HG03135 (cell line): ENCODE measurements at regions not wholly inside any gene's neighbourhood (a gene's known extent, or its start where the extent isn't known, plus 50 kb on each side); places are given as distances from the start of the nearest gene placed in this dataset.

Source experiments
- ATAC-seq: cut with Tn5 transposase; IDR thresholded peaks from one replicate; pipeline ENCODE4 v1.9.1; 2021; ENCODE audit warnings: mild to moderate bottlenecking, moderate library complexity; ENCODE audit not compliant: unreplicated experiment

DNA sequence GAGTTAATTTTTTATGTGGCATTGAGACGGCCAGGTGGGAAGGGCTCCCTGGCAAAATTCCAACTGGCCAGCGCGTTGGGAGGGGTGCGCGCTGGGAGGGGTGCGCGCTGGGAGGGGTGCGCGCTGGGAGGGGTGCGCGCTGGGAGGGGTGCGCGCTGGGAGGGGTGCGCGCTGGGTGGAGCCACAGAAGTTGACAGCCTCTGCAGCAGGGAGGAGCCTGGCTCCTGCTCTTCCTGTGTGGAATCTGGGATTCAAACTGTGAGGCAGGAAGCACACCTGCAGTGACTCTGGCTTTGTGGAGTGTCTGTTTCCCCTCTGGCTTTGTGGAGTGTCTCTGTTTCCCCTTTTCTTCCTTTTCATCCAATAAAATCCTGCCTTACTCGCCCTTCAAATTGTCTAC, 147.9 kb upstream of the CBLN2 start:
- ATAC-seq: no peak

DNA sequence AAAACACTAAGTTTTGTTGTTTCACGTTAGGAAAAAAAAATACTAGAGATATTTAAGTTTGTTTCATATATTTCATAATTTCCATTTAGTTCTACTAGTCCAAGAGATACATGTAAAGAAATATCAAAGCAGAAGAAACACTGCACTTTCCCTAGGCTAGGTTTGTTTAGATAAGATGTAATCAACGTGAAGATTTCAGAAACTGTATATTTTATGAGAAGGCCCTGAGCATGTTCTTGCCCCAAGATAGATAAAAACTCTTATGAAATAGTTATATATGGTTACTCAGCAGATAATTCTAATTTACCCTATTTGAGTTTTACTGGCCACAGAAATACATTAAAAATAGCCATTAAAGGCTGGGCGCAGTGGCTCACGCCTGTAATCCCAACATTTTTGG, 143.6 kb upstream of the CBLN2 start:
- ATAC-seq: no peak

DNA sequence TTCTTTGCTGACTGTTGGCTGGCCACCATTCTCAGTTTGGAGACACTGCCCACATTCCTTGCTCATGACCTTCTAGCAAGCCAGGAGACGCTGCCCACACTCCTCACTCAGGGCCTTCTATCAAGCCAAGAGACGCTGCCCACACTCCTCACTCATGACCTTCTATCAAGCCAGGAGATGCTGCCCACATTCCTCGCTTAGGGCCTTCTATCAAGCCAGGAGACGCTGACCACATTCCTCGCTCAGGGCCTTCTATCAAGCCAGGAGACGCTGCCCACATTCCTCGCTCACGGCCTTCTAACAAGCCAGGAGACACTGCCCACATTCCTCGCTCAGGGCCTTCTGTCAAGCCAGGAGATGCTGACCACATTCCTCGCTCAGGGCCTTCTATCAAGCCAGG, 131.3 kb upstream of the CBLN2 start:
- ATAC-seq: no peak

DNA sequence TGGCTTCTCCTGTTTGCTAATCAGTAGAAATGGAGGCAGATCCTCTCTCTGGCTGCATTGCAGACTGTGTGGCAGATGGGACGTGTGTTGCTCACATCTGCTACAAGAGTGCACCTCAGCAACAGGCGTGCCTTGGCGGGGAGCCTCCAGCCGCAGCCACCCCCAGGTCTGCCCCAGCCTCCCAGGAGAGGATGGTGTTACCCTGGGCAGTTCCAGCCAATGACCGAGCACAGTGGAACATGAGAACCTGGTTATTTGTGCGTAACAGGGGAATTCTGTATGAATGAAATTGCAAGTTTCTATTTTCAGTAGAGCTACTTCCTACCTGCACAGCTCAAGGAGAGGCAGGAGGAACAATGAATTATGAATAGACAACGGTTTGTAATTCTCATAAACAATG, 130.6 kb upstream of the CBLN2 start:
- ATAC-seq: peak; percentile 78

DNA sequence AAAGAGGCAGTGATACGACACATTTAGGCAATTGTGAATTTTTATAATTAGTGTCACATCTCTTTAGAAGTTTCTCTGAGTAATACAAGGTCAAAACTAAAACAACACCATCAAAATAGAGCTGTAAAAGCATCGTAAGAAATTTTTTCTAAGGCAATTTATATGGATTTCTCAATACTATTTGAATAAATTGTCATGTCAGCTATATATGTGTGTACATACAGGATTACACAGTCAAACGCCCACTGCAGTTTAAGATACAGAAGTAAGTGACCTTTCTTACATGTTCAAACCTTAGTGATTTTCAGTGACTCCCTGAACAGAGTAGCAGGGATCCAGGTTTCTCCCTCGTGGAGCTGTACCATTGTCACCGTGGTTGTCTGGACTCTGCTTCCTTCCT, 129.1 kb upstream of the CBLN2 start:
- no peak for ATAC-seq

DNA sequence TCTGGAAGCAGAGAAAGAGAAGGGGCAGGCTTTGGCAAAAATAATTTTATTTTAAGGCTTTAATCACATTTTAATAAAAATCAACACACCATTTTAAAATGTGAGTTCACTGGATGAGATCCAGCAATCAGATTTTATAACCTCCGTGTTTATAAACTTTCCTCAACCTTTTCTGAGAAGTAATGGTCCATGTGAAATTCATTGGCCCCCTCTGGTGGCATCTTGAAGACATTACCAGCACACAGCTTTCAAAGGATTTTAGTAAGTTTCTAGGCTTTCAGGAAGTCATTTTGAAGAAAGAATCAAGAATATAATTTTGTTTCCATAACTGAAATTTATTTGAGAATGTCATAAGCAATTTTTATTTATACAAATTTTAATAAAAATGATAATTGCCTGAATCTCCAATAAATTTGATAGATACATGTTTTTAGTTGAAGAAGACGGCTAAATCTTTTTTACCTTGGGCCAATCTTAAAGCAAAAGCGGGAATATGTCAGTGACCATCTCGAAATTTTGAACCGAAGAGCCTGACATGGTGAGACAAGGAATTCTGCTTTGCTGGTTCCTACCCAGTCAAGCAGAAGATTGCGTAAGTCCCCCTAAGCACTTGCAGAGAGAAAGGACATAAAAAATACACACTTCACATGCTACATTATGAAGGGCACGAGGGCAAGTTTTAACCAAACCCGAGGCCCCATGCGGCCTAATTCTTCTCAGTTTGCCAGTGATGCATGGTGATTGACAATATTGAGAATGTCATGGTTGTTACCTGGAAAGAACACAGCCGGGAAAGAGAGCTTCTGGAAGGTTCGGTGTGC, 128.4 kb upstream of the CBLN2 start:
- peak; percentile 51 for ATAC-seq

DNA sequence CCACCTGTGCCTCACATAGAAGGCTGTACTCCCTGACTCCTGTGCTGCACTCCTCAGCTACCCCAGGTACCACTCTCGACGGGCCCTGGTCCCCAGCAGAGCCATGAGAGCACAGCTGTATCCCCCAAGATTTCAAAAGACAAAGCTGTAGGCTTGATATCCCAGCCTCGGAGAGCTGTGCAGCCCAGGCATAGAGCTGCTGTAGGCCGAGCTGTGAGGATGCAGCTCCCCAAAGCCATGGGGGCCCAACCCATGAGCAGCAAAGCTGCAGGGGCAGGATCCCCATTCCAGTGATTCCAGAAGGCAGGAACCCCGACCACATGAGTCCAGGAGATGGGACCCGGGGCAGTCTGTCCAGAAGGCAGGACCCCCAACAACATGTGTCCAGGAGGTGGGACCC, 123.8 kb upstream of the CBLN2 start:
- no peak for ATAC-seq

DNA sequence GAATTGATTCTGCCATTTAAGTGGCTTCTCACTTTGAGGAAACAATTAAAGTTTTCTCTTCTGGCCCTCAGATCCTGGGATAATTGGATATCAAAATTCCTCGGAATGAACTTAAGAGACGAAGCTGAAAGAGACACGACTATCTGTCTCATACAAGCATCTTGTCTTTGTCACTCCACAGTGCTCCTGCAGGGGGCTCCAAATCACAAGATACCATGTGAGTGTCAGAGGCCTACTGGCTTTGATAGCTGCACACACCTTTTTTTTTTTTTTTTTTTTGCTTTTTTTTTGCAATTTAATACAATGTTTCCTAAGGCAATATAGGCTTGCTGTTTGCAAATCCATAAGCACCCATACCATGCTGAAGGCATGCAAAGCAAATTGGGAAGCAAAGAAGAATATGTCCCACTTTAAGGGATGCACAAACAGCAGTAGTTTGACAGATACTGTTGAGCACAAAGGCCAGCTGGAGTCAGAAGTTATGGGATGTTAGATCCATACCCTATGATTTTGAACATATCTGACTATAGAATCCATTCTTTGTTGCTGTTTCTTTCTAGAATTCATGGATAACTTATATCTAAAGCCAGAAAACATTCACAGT, 109.0 kb upstream of the CBLN2 start:
- ATAC-seq: peak; percentile 95

DNA sequence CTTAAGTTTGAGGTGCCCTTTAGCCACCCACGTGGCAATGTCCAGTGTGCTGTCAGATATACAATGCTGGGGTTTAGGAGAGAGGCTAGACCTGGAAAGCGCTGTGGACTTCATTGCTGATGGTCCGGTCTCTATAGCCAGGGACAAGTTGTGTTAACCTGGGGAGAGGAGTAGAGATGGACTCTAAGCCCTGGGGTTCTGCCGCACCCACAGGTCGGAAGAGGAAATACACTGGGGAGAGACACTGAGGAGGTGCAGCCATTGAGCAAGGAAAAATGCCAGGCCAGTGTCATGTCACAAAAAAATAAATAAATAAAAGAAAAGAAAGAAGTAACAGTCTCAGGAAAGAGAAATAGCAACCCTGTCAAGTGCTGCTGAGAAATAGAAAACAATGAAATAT, 106.9 kb upstream of the CBLN2 start:
- no peak for ATAC-seq

DNA sequence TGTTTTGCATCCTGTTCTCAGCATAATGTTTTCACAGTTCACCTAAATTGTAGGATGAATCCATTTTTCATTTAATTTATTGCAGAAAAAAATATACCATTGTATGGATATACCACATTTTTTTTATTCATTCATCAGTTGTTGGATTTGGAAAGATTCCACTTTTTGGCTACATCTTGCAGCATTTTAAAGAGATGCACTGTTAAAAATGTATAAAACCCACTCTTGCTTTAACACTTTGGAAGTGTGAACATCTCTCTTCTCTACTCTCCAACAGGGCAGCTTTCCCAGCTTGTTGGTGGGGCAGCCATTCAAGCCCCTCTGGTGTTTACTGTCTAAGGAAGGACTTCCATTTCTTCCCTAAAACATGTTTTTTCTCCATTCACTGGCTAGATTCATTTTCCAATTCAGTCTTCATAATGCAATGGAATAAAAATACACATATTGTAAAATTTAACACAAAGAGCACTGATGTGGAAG, 104.4 kb upstream of the CBLN2 start:
- ATAC-seq: no peak

DNA sequence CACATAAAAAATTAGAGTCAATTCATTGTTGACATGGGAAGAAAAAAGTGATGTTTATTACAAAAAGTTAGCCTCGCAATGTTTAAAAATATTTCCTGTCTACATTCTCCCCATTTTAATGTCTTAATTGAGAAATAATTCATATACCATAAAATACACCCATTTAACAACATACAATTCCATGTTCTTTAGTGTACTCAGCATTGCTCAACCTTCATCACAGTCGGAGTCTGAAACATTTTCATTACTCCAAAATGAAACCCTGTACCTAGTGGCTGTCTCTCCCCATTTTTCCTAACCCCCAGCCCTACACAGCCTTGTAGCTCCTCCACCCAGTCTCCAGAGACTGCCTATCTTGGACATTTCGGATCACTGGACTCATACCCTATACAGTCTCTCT, 103.9 kb upstream of the CBLN2 start:
- ATAC-seq: no peak

DNA sequence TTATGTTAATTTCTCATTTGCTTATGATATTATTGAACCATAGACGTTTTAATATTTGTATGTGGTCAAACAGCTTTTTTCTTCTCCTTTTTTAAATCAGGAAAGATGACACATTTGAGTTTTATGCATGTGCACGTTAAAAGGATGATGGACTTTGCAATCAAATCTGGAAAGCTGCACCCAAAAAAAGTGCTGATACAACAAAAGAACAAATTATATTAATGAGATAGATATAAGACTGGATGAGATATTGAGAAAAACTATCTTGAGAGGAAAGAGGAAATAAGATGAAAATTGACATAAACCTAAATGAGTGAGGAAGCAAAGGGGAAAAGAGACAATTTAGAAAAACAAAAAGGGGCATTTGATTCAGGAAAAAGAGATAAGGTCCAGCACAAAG, 96.4 kb upstream of the CBLN2 start:
- ATAC-seq: no peak

DNA sequence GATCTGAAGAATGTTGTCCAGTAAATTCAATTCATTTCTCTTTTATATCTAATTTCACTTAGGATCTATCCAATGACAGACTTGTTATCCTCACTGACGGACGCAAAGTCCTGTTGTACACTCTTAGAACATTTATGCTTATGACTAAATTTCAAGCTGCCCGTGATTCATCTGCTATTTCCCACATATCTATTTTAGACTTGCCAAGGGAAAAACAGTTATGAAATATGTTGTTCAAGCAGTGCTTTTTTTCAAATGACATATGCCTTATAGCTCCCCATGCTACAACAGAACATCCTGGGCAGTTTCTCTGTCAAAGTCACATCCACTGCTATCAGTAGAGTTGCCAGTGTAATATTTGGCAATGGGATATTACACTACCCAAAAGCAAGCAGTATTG, 94.2 kb upstream of the CBLN2 start:
- ATAC-seq: no peak

DNA sequence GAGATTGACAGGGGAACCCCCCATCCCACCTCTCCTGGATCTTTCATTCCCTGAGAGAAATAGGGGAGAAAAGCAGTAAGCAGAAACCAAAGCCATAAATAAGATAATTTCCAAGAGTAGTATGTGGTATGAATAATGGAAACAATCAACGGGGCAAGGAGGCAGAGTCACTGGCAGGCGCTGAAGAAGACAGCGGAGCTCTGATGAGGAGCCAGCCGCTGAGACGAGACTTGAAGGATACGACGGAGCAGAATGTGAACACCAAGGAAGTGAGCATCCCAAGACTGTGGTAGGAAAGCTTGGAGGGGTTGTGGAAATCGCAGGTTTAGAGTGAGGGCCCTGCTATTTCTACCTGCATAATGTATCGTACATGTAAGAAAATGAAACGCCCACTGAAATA, 93.6 kb upstream of the CBLN2 start:
- ATAC-seq: no peak

DNA sequence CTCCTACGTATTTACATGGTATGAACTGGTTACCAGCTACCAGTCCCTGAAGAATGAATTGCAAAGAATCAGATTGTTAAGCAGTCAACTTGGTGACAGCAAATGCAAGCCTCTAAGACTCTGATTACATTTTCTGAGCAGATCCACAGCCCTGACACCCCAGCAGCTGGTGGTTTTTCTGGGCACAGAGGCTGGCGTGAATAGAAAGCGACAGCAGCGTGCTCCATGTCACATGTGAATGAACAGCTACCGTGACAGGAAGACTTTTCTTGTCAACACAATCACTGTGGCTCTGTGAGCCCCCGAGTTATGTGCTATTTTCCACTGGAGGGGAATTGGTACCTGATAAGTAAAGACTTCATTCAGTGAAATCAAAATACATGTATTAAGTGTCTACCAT, 93.2 kb upstream of the CBLN2 start:
- no peak for ATAC-seq

DNA sequence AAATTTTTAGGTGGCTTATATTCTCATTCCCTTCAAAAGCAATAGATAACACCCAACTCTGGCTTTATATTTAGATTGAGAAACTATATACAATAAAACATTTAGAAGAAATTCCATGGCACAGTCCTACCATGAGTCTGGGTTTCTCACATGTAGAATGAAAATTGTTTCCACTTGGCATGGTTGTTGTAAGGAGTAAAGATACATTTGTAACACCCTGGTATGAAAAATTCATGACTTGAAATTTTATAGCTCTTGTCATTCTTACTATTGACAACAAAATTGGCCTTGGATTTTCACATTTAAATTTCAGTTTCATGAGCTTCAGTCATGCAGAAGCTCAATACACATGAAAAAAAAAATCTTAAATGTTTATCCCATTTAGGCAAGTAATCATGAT, 92.5 kb upstream of the CBLN2 start:
- no peak for ATAC-seq

DNA sequence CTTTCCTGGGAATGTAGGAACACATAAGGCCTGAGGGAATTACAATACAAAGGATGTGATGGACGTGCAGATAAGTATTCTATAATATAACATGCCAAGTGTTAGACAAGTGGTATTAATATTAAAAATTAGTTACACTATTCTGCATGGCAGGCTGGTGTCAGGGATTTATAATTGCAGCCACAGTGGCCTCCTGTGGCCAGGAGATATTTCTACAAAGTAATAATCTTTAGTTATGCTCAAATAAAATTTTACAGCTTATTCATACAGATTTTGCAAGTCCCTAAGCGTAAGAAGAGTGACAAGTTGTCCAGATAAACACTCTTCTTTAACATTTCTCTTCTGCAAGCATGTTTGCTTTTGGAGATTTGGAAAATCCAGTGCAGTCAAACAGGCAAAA, 90.4 kb upstream of the CBLN2 start:
- no peak for ATAC-seq

DNA sequence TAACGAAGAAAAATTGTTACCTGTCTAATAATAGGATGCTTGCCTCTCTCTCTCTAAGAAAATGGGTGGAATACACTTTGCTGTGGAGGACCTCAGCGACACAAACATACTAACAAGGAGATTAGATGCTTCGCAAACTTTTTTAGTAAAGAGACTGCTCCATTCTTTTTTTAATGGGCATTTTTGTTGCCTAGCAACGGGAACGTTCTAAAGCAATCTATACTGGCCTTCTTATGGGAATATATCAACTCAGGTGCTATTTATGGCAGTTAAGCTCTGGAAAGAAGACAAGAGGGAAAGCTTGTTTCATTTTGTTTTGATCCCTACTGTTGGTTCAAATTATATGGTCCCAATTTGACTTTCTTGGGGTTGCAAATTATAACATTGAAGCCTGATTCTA, 86.8 kb upstream of the CBLN2 start:
- no peak for ATAC-seq

DNA sequence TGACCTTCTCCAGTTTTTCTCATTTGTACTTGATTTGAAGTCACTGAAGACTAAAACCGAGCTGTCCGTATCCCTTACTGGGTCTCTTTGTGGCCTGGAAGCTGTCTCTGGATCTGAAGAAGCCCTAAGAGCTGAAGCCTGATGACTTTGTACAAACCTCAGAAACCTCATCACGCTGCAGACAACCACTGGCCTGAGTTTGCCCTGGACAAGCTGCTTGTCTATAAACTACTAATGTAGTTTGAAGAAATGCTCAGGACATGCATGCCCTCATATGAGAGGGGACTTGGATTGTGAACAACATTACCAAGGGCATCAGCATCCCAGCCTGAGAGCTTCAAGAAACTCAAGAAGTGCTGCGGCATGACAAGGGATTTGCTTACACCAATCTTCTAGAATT, 79.3 kb upstream of the CBLN2 start:
- ATAC-seq: no peak

DNA sequence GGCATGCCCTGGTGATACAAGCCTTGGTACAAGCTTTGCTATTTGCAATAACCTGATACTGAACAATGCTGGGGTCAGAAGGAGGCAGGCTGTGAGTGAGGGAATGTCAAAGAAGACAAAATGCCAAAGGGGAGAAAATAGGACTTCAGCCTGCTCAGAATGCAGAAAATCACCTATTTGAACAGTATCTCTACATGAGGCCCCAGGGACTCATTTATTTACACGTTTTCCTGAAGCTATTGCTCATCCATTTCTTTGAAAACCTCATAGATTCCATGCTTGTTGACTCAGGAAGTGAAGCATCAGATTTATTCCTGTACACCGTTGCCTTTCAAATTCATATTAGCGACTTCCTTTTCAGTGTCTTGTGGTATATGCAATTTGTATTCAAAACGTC, 69.4 kb upstream of the CBLN2 start:
- ATAC-seq: no peak

DNA sequence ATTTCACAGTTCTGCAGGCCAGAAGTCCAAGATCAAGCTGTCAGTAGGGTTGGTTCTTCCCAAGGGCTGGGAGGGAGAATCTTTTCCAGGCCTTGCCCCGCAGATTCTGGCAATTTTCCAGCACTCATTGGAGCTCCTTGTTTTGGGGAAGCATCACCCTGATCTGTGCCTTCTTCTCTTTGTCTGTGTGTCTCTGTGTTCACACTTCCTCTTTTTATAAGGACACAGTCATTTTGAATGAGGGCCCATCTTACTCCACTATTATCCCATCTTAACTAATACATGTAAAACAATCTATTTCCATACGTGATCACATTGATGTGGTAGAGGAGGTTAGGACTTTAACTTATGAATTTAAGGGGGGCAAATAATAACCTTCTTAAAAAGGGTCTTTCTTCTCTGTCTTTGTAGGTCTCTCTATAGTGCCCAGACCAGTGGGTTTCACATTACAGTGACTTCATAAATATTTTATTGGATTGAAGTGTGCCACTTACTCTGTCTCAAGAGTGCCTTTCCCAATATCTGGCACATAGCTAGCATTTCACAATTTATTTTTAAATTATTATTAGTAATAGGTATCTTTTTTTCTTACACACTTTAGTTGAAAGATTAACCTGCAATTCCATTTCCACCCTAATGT, 68.9 kb upstream of the CBLN2 start:
- ATAC-seq: no peak

DNA sequence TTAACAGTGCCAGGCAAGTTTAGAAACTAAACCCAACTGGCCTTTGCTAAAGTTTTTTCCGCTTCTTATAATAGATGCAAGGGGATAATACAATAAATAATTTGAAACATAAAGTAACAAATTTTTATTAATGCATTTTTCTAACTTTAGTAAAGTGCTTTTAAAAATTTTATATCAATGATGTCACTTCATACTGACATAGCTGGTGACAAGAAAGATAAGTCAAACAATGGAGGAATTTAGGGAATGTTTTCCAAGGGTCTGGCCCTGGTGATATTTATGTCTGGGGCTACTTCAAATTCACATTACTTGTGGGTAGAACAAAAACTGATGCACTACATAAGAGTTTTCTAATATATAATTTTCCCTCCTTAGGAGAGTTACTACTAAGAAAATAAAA, 61.2 kb upstream of the CBLN2 start:
- ATAC-seq: no peak
